Activated T-cell treated with anti-CD3 and anti-CD28 coated beads, Interleukin-2, amount 50 U/mL, for 4 hours (primary cell): ENCODE measurements at regions not wholly inside any gene's neighbourhood (a gene's known extent, or its start where the extent isn't known, plus 50 kb on each side); places are given as distances from the start of the nearest gene placed in this dataset.

Experiments used
- ATAC-seq, 2 donors: fragments of 200-7000 bp; cut with Tn5 transposase; one replicate each; pipeline ENCODE4 v1.10.0; 2021
- DNase-seq: peaks from one replicate; pipeline ENCODE4 v3.0.0-alpha.2; 2020
- H3K27me3 Mint-ChIP-seq: one replicate; pipeline ENCODE4 v1.8.0; 2021; ENCODE audit warnings: low read depth, mixed read lengths
- H3K36me3 Mint-ChIP-seq: one replicate; pipeline ENCODE4 v1.8.0; 2022; ENCODE audit warnings: mixed read lengths; ENCODE audit not compliant: insufficient read depth
- H3K4me1 Mint-ChIP-seq: one replicate; pipeline ENCODE4 v1.8.0; 2021; ENCODE audit warnings: low read depth, mixed read lengths
- H3K4me3 Mint-ChIP-seq: one replicate; pipeline ENCODE4 v1.8.0; 2021; ENCODE audit warnings: mild to moderate bottlenecking, moderate library complexity, mixed read lengths
- H3K9me3 Mint-ChIP-seq: one replicate; pipeline ENCODE4 v1.8.0; 2021; ENCODE audit warnings: mixed read lengths

DNA sequence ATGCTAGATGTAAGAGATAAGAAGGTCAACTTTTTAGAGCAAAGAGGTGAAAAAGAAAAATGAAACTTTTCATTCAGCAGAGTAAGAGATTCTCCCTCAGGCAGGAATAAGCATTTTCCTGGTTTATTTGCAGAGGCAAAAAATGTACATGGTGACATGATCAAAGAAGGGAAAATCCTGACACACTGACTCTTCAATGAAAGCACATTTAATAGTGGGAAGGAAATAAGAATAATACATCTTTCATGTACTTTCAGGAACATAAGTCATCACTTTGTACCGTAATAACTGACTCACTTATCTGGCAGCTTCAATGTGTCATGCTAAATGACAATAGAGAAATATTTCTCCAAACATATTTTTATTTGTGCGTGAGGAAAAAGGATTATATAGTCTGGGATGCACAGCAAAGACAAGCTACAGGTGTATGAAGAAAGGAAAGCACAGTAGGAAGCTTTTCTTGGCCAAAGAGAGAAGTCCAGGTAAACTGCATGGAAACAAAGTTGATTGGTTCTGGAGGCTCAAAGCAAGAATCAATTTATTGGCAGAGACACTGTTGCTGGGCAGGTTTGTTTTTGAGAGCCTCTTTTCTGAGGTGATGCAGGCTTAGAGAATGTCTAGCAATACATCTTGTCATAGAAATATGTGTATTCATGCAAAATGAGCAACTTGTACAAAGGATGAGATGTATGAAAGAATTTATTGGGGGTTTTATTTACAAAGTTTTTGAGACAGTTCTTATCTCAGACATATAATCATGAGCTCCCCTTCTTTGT lies 1409.0 kb downstream of the PLA2G4A start:
- H3K27me3 Mint-ChIP-seq: no peaks in the 10 kb centered on the region
- H3K4me1 Mint-ChIP-seq: no peaks in the 10 kb centered on the region
- H3K36me3 Mint-ChIP-seq: no peaks in the 10 kb centered on the region
- H3K9me3 Mint-ChIP-seq: peaks cover 7% of the 10 kb centered on the region
- DNase-seq (no peak), ATAC-seq (no peak)
- H3K4me3 Mint-ChIP-seq: no peak overlapping the region

DNA sequence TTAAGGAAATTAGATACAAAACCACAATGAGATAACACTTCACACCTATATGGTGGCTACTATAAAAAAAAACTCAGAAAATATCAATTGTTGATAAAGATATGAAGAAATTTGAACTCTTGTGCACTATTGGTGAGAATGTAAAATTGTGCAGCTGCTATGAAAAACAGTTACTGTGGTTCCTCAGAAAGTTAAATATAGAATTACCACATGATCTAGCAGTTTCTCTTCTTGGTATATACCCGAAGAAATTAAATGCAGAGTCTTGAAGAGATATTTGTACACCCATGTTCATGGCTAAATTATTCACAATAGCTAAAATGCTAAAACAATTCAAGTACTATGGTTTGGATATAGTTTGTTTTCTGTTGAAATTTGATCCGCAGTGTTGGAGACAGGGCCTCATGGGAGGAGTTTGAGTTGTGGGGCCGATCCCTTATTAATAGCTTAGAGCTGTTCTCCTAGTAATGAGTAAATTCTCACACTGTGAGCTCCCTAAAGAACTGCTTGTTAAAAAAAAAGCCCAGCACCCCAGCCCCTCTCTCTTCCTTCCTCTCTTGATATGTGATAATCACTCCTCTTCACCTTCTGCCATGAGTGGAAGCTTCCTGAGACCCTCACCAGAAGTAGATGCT lies 1412.1 kb downstream of the PLA2G4A start:
- H3K4me1 Mint-ChIP-seq: no peaks in the 10 kb centered on the region
- ATAC-seq (no peak), DNase-seq (no peak)
- H3K9me3 Mint-ChIP-seq: peaks cover 12% of the 10 kb centered on the region
- H3K27me3 Mint-ChIP-seq: no peaks in the 10 kb centered on the region
- H3K4me3 Mint-ChIP-seq: no peak overlapping the region
- no peaks in the 10 kb centered on the region for H3K36me3 Mint-ChIP-seq

DNA sequence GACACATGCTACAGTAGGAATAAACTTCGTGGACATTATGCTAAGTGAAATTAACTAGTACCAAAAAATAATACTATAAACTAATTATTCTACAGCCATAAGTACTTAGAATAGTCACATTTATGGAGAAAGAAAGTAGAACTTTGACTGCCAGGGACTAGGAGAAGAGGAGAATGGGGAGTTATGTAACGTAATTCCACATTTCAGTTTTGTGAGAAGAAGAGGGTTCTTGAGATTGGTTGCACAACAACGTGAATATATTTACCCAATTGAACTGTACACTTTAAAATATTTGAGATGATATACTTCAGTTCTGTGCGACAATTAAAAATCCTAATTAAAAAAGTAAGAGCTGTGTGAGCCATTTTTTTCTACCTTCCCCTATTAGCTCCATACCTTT lies 1412.9 kb downstream of the PLA2G4A start:
- Mint-ChIP-seq H3K36me3 (no peaks in the 10 kb centered on the region), H3K4me3 (no peak overlapping the region), H3K4me1 (no peaks in the 10 kb centered on the region), H3K9me3 (peaks cover 13% of the 10 kb centered on the region), H3K27me3 (no peaks in the 10 kb centered on the region)
- ATAC-seq (no peak), DNase-seq (no peak)

DNA sequence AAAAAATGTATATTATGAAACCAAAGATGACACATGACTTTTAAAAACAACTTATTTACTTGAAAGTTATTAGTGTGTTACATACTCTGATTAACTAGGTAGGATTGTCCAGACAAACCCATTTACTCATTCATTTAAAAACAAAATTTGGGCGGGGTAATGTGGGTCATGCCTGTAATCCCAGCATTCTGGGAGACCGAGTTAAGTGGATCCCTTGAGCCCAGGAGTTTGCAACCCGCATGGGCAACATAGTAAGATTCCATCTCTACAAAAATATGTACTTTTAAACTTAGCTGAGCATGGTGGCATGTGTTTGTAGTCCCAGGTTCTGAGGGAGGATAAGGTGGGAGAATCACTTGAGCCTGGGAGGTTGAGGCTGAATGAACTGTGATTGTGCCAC lies 1414.7 kb downstream of the PLA2G4A start:
- H3K4me3 Mint-ChIP-seq: no peak overlapping the region
- H3K4me1 Mint-ChIP-seq: no peaks in the 10 kb centered on the region
- ATAC-seq (no peak), DNase-seq (no peak)
- H3K9me3 Mint-ChIP-seq: peaks cover 7% of the 10 kb centered on the region
- H3K27me3 Mint-ChIP-seq: no peaks in the 10 kb centered on the region
- H3K36me3 Mint-ChIP-seq: no peaks in the 10 kb centered on the region

DNA sequence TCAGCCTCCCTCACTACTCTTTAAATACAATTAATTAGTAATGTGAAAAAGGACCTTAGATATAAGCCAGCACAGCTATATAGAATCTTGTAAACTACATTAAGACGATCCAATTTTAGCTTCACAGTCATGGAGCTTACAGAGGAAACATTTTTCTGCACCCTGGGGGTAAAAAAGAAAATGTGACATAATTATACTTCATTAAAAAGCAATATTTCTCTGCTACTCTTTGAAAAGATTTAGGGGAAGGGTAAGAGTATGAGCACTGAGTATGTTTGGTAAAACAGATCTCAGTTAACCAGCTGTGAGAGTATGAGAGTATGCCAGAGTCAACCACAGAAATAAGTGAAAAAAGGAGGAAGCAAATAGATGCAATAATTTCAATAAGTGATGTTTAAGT lies 1415.9 kb downstream of the PLA2G4A start:
- no peaks in the 10 kb centered on the region for H3K36me3 Mint-ChIP-seq
- H3K27me3 Mint-ChIP-seq: no peaks in the 10 kb centered on the region
- ATAC-seq (no peak), DNase-seq (no peak)
- no peak overlapping the region for H3K4me3 Mint-ChIP-seq
- peaks cover 7% of the 10 kb centered on the region for H3K9me3 Mint-ChIP-seq
- H3K4me1 Mint-ChIP-seq: no peaks in the 10 kb centered on the region

DNA sequence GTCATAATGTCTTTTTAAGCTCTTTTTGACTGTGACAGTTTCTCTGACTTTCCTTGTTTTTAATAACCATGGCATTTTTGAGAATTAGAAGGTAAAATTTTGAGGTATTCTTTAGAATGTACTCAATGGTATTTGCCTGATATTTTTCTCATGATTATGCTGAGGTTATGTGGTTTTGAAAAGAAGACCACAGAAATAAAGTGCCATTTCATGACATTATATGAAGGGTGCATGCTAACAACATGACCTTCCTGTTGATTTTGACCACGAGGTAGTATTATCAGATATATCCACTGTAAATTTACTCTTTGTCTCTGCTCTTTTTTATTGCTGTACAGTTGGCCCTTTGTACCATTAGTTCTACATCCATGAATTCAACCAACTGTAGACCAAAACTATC lies 1418.5 kb downstream of the PLA2G4A start:
- no peaks in the 10 kb centered on the region for H3K4me1 Mint-ChIP-seq
- DNase-seq (no peak), ATAC-seq (no peak)
- no peaks in the 10 kb centered on the region for H3K27me3 Mint-ChIP-seq
- H3K36me3 Mint-ChIP-seq: no peaks in the 10 kb centered on the region
- peaks cover 11% of the 10 kb centered on the region for H3K9me3 Mint-ChIP-seq
- no peak overlapping the region for H3K4me3 Mint-ChIP-seq

DNA sequence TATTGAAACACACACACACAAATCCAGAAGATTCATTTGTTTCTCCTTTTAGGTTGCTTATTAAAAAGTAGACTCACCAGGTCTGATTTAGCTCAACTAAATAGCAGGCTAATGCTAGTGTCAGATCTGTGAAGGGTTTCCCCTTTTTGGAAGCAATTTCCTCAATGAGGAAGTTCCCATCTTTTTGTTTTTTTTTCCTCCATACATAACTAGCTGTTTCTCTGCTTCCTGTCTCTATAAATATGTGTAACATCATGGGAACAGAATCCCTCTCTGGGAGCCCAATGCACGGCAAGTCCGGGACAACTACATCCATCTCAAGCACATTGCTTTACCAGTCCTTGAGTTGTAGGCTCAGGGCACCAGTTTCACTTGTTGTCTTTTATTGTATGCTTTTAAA lies 1421.1 kb downstream of the PLA2G4A start:
- H3K9me3 Mint-ChIP-seq: peaks cover 8% of the 10 kb centered on the region
- H3K27me3 Mint-ChIP-seq: no peaks in the 10 kb centered on the region
- H3K36me3 Mint-ChIP-seq: no peaks in the 10 kb centered on the region
- H3K4me3 Mint-ChIP-seq: no peak overlapping the region
- ATAC-seq: no peak
- H3K4me1 Mint-ChIP-seq: no peaks in the 10 kb centered on the region
- DNase-seq: no peak

DNA sequence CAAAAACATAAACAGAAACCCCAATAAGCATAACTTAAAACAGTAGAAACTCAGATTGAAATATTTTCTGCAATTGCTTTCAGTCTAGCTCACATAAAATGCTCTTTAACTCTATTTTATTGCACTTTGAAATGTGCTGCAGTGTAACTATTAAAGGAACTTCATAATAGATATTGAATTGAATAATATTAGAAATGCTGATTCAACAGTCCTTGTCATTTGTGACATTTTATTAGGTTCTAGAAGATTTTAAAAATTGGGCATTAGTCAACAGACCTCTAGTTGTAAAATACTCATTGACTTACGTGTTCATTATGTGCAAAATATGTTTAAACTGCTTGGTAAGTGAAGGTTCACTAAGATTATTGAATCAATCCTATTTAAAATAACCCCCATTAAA lies 1422.3 kb downstream of the PLA2G4A start:
- Mint-ChIP-seq H3K9me3 (peaks cover 15% of the 10 kb centered on the region), H3K4me1 (no peaks in the 10 kb centered on the region), H3K4me3 (no peak overlapping the region), H3K36me3 (no peaks in the 10 kb centered on the region), H3K27me3 (no peaks in the 10 kb centered on the region)
- DNase-seq (no peak), ATAC-seq (no peak)

DNA sequence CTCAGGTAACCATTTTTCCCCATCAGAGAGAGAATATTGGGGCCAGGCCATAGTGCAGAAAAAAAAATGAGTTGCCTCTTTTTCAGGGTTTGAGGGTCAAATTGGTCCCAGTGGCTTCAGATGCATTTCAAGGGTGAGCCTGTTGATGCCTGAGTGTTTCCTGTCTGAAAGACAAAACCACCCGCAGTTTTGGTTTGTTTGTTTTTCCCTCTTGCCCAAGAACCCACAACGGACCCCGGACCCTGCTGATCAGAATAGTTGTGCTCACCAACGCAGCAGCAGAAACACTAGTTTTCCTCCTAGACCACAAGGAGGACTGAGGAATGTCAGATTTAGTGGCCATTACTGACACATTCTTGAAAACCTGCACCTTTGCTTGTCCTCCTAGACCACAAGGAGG lies 1433.1 kb downstream of the PLA2G4A start:
- DNase-seq (no peak), ATAC-seq (no peak)
- Mint-ChIP-seq H3K27me3 (no peaks in the 10 kb centered on the region), H3K4me1 (no peaks in the 10 kb centered on the region), H3K4me3 (no peak overlapping the region), H3K36me3 (no peaks in the 10 kb centered on the region), H3K9me3 (peaks cover 24% of the 10 kb centered on the region)

DNA sequence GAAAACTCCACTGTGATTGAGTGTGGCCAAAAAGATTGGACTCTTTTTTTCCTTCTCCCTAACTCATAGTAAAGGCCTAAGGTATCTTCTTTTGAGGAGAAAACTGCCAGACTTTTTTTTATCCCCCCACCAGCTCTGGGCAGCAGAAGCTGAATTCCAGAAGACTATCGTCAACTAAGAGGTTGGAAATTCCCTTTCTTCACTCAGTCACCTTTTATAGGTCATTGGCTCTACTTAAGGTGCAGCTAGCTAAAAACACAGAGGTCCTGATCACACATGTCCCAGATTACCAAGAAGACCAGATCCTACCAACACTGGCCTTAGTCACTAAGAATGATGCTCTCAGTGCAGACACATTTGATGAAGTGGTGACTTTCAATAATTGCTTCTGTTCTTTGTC lies 1441.2 kb downstream of the PLA2G4A start:
- H3K4me1 Mint-ChIP-seq: no peaks in the 10 kb centered on the region
- ATAC-seq: no peak
- H3K9me3 Mint-ChIP-seq: peaks cover 9% of the 10 kb centered on the region
- no peak overlapping the region for H3K4me3 Mint-ChIP-seq
- no peaks in the 10 kb centered on the region for H3K27me3 Mint-ChIP-seq
- no peak for DNase-seq
- no peaks in the 10 kb centered on the region for H3K36me3 Mint-ChIP-seq

DNA sequence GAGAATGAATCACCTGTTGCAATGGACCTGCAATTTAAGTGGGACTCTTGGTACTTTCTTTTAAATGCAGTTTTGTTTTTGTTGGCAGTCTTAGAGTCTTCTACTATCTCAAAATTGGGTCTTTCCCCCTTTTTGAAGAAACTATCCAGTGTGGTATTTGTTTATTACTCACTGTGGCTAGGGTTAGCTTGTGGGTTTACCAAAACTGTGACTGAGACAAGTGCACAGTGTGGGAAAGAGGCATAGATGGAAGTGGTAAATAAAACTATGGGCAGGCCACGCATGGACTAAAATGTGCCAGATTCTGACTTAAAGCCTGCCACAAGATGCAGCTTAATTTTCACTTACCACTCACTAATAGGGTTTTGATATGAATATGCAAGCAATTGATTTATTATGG lies 1441.7 kb downstream of the PLA2G4A start:
- Mint-ChIP-seq H3K9me3 (peaks cover 5% of the 10 kb centered on the region), H3K4me3 (no peak overlapping the region), H3K36me3 (no peaks in the 10 kb centered on the region), H3K27me3 (no peaks in the 10 kb centered on the region), H3K4me1 (no peaks in the 10 kb centered on the region)
- DNase-seq: no peak
- ATAC-seq: no peak

DNA sequence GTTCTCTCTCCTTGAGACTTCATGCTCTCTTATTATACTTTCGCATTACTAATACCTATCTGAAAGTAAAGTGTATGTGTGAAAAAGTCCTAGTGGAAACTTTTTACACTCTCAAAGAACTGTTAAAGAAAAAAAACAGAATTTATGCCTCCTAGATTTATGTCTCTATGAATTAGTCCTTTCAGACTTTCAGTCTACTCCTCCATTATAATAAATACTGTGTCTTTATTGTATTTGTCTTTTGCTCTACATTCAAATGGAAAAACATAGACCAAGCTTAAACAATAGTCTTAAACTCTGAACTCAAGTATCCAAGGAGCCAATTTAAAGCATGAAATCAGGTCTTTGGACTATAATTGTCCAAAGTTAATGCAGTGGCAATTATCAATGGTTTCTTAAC lies 1449.0 kb downstream of the PLA2G4A start:
- no peak overlapping the region for H3K4me3 Mint-ChIP-seq
- DNase-seq (no peak), ATAC-seq (no peak)
- no peaks in the 10 kb centered on the region for H3K27me3 Mint-ChIP-seq
- H3K9me3 Mint-ChIP-seq: peaks cover 9% of the 10 kb centered on the region
- no peaks in the 10 kb centered on the region for H3K4me1 Mint-ChIP-seq
- no peaks in the 10 kb centered on the region for H3K36me3 Mint-ChIP-seq

DNA sequence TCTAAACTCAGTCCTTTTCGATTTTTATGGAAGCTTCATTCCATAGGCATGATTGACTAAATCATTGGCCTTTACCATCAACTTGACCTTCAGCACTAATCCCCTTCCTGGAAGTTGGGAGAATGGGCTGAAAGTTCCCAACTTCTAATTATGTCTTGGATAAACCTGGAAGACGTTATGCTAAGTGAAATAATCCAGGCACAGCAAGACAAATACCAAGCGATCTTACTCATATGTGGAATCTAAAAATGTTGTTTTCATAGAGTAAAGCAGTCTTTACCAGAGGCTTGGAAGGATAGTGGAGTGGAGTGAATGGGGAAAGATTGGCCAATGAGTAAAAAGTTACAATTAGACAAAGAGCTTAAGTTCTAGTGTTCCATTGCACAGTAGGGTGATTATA lies 1453.2 kb downstream of the PLA2G4A start:
- DNase-seq (no peak), ATAC-seq (no peak)
- Mint-ChIP-seq H3K4me1 (no peaks in the 10 kb centered on the region), H3K27me3 (no peaks in the 10 kb centered on the region), H3K4me3 (no peak overlapping the region), H3K36me3 (no peaks in the 10 kb centered on the region), H3K9me3 (peaks cover 16% of the 10 kb centered on the region)

DNA sequence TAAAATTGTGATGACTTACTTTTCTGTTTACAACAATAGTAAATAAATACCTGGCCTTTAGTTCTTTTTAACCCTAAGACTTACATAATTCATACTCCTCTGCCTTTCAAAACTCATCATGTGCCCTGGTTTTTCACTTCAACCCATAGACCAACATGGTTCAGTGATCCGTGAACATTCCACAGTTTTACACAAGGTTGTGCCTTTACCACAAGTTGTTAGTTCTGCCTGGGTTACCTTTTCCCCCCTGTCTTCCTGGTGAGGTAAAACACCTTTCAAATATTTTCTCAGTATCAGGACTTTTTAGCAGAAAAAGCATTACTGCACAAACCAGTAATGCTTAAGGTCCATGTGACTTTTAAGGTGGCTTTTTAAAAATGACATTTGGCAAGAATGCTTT lies 1466.4 kb downstream of the PLA2G4A start:
- H3K4me3 Mint-ChIP-seq: no peak overlapping the region

DNA sequence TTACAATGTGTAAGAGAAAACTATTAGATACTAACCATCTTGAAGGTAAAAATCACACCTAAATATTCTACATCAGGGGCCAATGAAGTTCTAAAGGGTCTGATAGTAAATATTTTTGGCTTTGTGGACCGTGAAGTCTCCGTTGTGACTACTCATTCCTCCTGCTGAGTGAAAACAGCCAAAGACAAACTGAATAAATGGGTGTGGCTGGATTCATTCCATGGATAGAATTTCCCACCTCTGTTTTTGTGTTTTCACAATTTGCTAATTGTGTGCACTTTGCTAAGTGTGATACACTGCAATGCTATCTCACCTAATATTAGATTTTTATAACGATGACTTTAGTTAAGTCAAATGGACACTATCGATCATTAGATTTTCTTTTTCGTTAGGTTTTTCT lies 1474.0 kb downstream of the PLA2G4A start:
- H3K36me3 Mint-ChIP-seq: no peaks in the 10 kb centered on the region
- H3K4me1 Mint-ChIP-seq: no peaks in the 10 kb centered on the region
- H3K4me3 Mint-ChIP-seq: no peak overlapping the region
- H3K27me3 Mint-ChIP-seq: no peaks in the 10 kb centered on the region
- ATAC-seq: no peak
- peaks cover 14% of the 10 kb centered on the region for H3K9me3 Mint-ChIP-seq
- DNase-seq: no peak

More for the DNA sequence above, 1466.4 kb downstream of the PLA2G4A start:
- Mint-ChIP-seq H3K9me3 (peaks cover 16% of the 10 kb centered on the region), H3K4me1 (no peaks in the 10 kb centered on the region), H3K27me3 (no peaks in the 10 kb centered on the region), H3K36me3 (no peaks in the 10 kb centered on the region)
- DNase-seq (no peak), ATAC-seq (no peak)
